Left kidney (tissue), 1 donor: ENCODE measurements at regions not wholly inside any gene's neighbourhood (a gene's known extent, or its start where the extent isn't known, plus 50 kb on each side); places are given as distances from the start of the nearest gene placed in this dataset.
"Not testable (repeated sequence)": the region's sequence is repeated elsewhere in the genome, so short reads cannot be mapped to it uniquely, and the experiment has no call there.

Source experiments
- DNase-seq: peaks from one replicate; pipeline ENCODE4 v3.0.0-alpha.2; 2013

GRCh38 chr1:191675856-191676783, 482.1 kb upstream of the RGS18 start:
- no peak for DNase-seq

- no peak for DNase-seq
Measured at GRCh38 chr1:191685669-191686068, 472.6 kb upstream of the RGS18 start.

GRCh38 chr1:191687721-191688120, 470.5 kb upstream of the RGS18 start:
- DNase-seq, result peak; percentile 28

GRCh38 chr1:191690931-191691330, 467.3 kb upstream of the RGS18 start:
- no peak for DNase-seq

- no peak for DNase-seq
Measured at GRCh38 chr1:191693797-191694196, 464.5 kb upstream of the RGS18 start.

GRCh38 chr1:191695865-191696264, 462.4 kb upstream of the RGS18 start:
- DNase-seq, result no peak

- no peak for DNase-seq
Measured at GRCh38 chr1:191696354-191696753, 461.9 kb upstream of the RGS18 start.

- no peak for DNase-seq
Measured at GRCh38 chr1:191697556-191697955, 460.7 kb upstream of the RGS18 start.

GRCh38 chr1:191698246-191698645, 460.0 kb upstream of the RGS18 start:
- no peak for DNase-seq

GRCh38 chr1:191699343-191699742, 458.9 kb upstream of the RGS18 start:
- no peak for DNase-seq

- DNase-seq, result no peak
Measured at GRCh38 chr1:191700922-191701321, 457.3 kb upstream of the RGS18 start.

GRCh38 chr1:191702124-191702523, 456.1 kb upstream of the RGS18 start:
- no peak for DNase-seq

GRCh38 chr1:191707288-191707687, 451.0 kb upstream of the RGS18 start:
- DNase-seq, result no peak

GRCh38 chr1:191709215-191709614, 449.0 kb upstream of the RGS18 start:
- no peak for DNase-seq

- no peak for DNase-seq
Measured at GRCh38 chr1:191711961-191712360, 446.3 kb upstream of the RGS18 start.

GRCh38 chr1:191714845-191715244, 443.4 kb upstream of the RGS18 start:
- DNase-seq, result no peak

GRCh38 chr1:191729742-191730141, 428.5 kb upstream of the RGS18 start:
- no peak for DNase-seq

GRCh38 chr1:191731608-191732302, 426.5 kb upstream of the RGS18 start:
- not testable (repeated sequence) for DNase-seq

- no peak for DNase-seq
Measured at GRCh38 chr1:191734321-191734720, 423.9 kb upstream of the RGS18 start.

- no peak for DNase-seq
Measured at GRCh38 chr1:191739544-191739943, 418.7 kb upstream of the RGS18 start.

GRCh38 chr1:191752342-191752741, 405.9 kb upstream of the RGS18 start:
- DNase-seq, result no peak

- DNase-seq, result no peak
Measured at GRCh38 chr1:191760016-191760415, 398.2 kb upstream of the RGS18 start.

GRCh38 chr1:191788551-191788950, 369.7 kb upstream of the RGS18 start:
- no peak for DNase-seq
